ENCODE measurements at regions not wholly inside any gene's neighbourhood (a gene's known extent, or its start where the extent isn't known, plus 50 kb on each side); places are given as distances from the start of the nearest gene placed in this dataset.

- H3K4me3 ChIP-seq = no peak overlapping the region
- H3K4me1 ChIP-seq = no peaks in the 10 kb centered on the region
- TF ChIP-seq CTCF (IDR thresholded peaks at IDR 0.05) = no peak
- TF ChIP-seq POLR2AphosphoS5 (IDR thresholded peaks at IDR 0.05) = no peak
- no peak for TF ChIP-seq EP300 (IDR thresholded peaks at IDR 0.05)
- no peak for TF ChIP-seq POLR2A (IDR thresholded peaks at IDR 0.05)
- H3K27me3 ChIP-seq = no peaks in the 10 kb centered on the region
- WGBS = 43% methylated on average over 2 of the region's 2 CpGs
- H3K27ac ChIP-seq = no peak overlapping the region
- H3K9me3 ChIP-seq = no peaks in the 10 kb centered on the region
- H3K36me3 ChIP-seq = no peaks in the 10 kb centered on the region
- no peak for DNase-seq (ENCODE audit: low spot score in 2 of 2)
These were observed 145.4 kb upstream of the SHB start for GRCh38 chr9:38214432-38214831.

GRCh38 chr9:38213631-38214299, 144.7 kb upstream of the SHB start:
- no peak overlapping the region for H3K4me3 ChIP-seq
- no peak overlapping the region for H3K27ac ChIP-seq
- TF ChIP-seq EP300 (IDR thresholded peaks at IDR 0.05) (no peak), CTCF (IDR thresholded peaks at IDR 0.05) (no peak), POLR2A (IDR thresholded peaks at IDR 0.05) (no peak), POLR2AphosphoS5 (IDR thresholded peaks at IDR 0.05) (no peak)
- DNase-seq (ENCODE audit: low spot score in 2 of 2) = no peak
- no peaks in the 10 kb centered on the region for H3K9me3 ChIP-seq
- WGBS = 29% methylated on average over 2 of the region's 2 CpGs
- no peaks in the 10 kb centered on the region for H3K27me3 ChIP-seq
- H3K4me1 ChIP-seq = no peaks in the 10 kb centered on the region
- no peaks in the 10 kb centered on the region for H3K36me3 ChIP-seq

GRCh38 chr9:38212016-38212415, 143.0 kb upstream of the SHB start:
- 71% methylated on average over 4 of the region's 4 CpGs for WGBS
- H3K27me3 ChIP-seq = no peaks in the 10 kb centered on the region
- no peak overlapping the region for H3K4me3 ChIP-seq
- H3K36me3 ChIP-seq = no peaks in the 10 kb centered on the region
- DNase-seq (ENCODE audit: low spot score in 2 of 2) = no peak
- H3K4me1 ChIP-seq = no peaks in the 10 kb centered on the region
- H3K27ac ChIP-seq = no peak overlapping the region
- peaks cover 7% of the 10 kb centered on the region for H3K9me3 ChIP-seq
- TF ChIP-seq EP300 (IDR thresholded peaks at IDR 0.05) (no peak), POLR2AphosphoS5 (IDR thresholded peaks at IDR 0.05) (no peak), CTCF (IDR thresholded peaks at IDR 0.05) (no peak), POLR2A (IDR thresholded peaks at IDR 0.05) (no peak)

- peaks cover 7% of the 10 kb centered on the region for H3K9me3 ChIP-seq
- H3K36me3 ChIP-seq = no peaks in the 10 kb centered on the region
- H3K4me3 ChIP-seq = no peak overlapping the region
- TF ChIP-seq CTCF (IDR thresholded peaks at IDR 0.05) (no peak), EP300 (IDR thresholded peaks at IDR 0.05) (no peak), POLR2A (IDR thresholded peaks at IDR 0.05) (no peak), POLR2AphosphoS5 (IDR thresholded peaks at IDR 0.05) (no peak)
- 94% methylated on average over 1 of the region's 1 CpG for WGBS
- no peak for DNase-seq (ENCODE audit: low spot score in 2 of 2)
- no peak overlapping the region for H3K27ac ChIP-seq
- no peaks in the 10 kb centered on the region for H3K27me3 ChIP-seq
- no peaks in the 10 kb centered on the region for H3K4me1 ChIP-seq
These were observed 142.0 kb upstream of the SHB start for GRCh38 chr9:38211002-38211401.

- Histone ChIP-seq H3K4me3 (no peak overlapping the region), H3K4me1 (no peaks in the 10 kb centered on the region), H3K27me3 (no peaks in the 10 kb centered on the region), H3K27ac (no peak overlapping the region), H3K36me3 (no peaks in the 10 kb centered on the region), H3K9me3 (peaks cover 7% of the 10 kb centered on the region)
- no peak for TF ChIP-seq POLR2AphosphoS5 (IDR thresholded peaks at IDR 0.05)
- TF ChIP-seq CTCF (IDR thresholded peaks at IDR 0.05) = no peak
- no peak for TF ChIP-seq POLR2A (IDR thresholded peaks at IDR 0.05)
- TF ChIP-seq EP300 (IDR thresholded peaks at IDR 0.05) = no peak
- DNase-seq (ENCODE audit: low spot score in 2 of 2) = peak in 1 of 2 donors; percentile 16
- 63% methylated on average over 4 of the region's 4 CpGs for WGBS
These were observed 139.3 kb upstream of the SHB start for GRCh38 chr9:38208206-38208901.
